ENCODE measurements at regions not wholly inside any gene's neighbourhood (a gene's known extent, or its start where the extent isn't known, plus 50 kb on each side); places are given as distances from the start of the nearest gene placed in this dataset.

- Mint-ChIP-seq H3K27ac (no peak overlapping the region), H3K36me3 (no peaks in the 10 kb centered on the region), H3K4me3 (no peak overlapping the region), H3K9me3 (no peaks in the 10 kb centered on the region), H3K4me1 (peaks cover 25% of the 10 kb centered on the region), H3K27me3 (ENCODE audit: low read depth) (no peaks in the 10 kb centered on the region)
- TF ChIP-seq ESRRA (CRISPR knock-in tag; IDR thresholded peaks at IDR 0.05; ENCODE audit: borderline replicate concordance): no peak
- no peak for TF ChIP-seq ATF2 (CRISPR knock-in tag; IDR thresholded peaks at IDR 0.05; ENCODE audit: borderline replicate concordance, low read depth)
- TF ChIP-seq, protein P1, sequence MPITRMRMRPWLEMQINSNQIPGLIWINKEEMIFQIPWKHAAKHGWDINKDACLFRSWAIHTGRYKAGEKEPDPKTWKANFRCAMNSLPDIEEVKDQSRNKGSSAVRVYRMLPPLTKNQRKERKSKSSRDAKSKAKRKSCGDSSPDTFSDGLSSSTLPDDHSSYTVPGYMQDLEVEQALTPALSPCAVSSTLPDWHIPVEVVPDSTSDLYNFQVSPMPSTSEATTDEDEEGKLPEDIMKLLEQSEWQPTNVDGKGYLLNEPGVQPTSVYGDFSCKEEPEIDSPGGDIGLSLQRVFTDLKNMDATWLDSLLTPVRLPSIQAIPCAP (CRISPR knock-in tag; IDR thresholded peaks at IDR 0.05): no peak
- TF ChIP-seq IRF2 (CRISPR knock-in tag; IDR thresholded peaks at IDR 0.05; ENCODE audit: borderline replicate concordance, low read depth): no peak
- no peak for TF ChIP-seq FOXJ3 (CRISPR knock-in tag; IDR thresholded peaks at IDR 0.05; ENCODE audit: borderline replicate concordance)
- TF ChIP-seq, protein P2, sequence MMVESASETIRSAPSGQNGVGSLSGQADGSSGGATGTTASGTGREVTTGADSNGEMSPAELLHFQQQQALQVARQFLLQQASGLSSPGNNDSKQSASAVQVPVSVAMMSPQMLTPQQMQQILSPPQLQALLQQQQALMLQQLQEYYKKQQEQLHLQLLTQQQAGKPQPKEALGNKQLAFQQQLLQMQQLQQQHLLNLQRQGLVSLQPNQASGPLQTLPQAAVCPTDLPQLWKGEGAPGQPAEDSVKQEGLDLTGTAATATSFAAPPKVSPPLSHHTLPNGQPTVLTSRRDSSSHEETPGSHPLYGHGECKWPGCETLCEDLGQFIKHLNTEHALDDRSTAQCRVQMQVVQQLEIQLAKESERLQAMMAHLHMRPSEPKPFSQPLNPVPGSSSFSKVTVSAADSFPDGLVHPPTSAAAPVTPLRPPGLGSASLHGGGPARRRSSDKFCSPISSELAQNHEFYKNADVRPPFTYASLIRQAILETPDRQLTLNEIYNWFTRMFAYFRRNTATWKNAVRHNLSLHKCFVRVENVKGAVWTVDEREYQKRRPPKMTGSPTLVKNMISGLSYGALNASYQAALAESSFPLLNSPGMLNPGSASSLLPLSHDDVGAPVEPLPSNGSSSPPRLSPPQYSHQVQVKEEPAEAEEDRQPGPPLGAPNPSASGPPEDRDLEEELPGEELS (CRISPR knock-in tag; IDR thresholded peaks at IDR 0.05): no peak
- TF ChIP-seq AFF4 (CRISPR knock-in tag; IDR thresholded peaks at IDR 0.05; ENCODE audit: borderline replicate concordance): no peak
- TF ChIP-seq SP1 (CRISPR knock-in tag; conservative IDR thresholded peaks at IDR 0.05): no peak
- no peak for TF ChIP-seq TP53 (CRISPR knock-in tag; IDR thresholded peaks at IDR 0.05)
- no peak for TF ChIP-seq ZNF416 (CRISPR knock-in tag; IDR thresholded peaks at IDR 0.05)
- no peak for TF ChIP-seq ZNF138 (CRISPR knock-in tag; conservative IDR thresholded peaks at IDR 0.05)
- TF ChIP-seq, protein P3, sequence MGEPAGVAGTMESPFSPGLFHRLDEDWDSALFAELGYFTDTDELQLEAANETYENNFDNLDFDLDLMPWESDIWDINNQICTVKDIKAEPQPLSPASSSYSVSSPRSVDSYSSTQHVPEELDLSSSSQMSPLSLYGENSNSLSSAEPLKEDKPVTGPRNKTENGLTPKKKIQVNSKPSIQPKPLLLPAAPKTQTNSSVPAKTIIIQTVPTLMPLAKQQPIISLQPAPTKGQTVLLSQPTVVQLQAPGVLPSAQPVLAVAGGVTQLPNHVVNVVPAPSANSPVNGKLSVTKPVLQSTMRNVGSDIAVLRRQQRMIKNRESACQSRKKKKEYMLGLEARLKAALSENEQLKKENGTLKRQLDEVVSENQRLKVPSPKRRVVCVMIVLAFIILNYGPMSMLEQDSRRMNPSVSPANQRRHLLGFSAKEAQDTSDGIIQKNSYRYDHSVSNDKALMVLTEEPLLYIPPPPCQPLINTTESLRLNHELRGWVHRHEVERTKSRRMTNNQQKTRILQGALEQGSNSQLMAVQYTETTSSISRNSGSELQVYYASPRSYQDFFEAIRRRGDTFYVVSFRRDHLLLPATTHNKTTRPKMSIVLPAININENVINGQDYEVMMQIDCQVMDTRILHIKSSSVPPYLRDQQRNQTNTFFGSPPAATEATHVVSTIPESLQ (CRISPR knock-in tag; IDR thresholded peaks at IDR 0.05): no peak
- no peak for TF ChIP-seq ZMAT4 (CRISPR knock-in tag; IDR thresholded peaks at IDR 0.05)
- no peak for TF ChIP-seq ZNF219 (CRISPR knock-in tag; IDR thresholded peaks at IDR 0.05; ENCODE audit: borderline replicate concordance)
- TF ChIP-seq OVOL2 (CRISPR knock-in tag; IDR thresholded peaks at IDR 0.05; ENCODE audit: borderline replicate concordance): no peak
- no peak for TF ChIP-seq NR2C2 (CRISPR knock-in tag; IDR thresholded peaks at IDR 0.05)
- ChIA-PET CTCF (no interaction called here), POLR2A (no interaction called here)
- ATAC-seq: no peak
- DNase-seq (ENCODE audit: low spot score): no peak
Observed at GRCh38 chr1:83060651-83061390, 938.1 kb downstream of the TTLL7 start.
